Activated CD8-positive, alpha-beta T cell treated with anti-CD3 and anti-CD28 coated beads for 36 hours (primary cell): ENCODE measurements at regions not wholly inside any gene's neighbourhood (a gene's known extent, or its start where the extent isn't known, plus 50 kb on each side); places are given as distances from the start of the nearest gene placed in this dataset.

Source experiments
- ATAC-seq: fragments of 200-7000 bp; cut with Tn5 transposase; one replicate; pipeline ENCODE4 v1.10.0; 2021; ENCODE audit warnings: mild to moderate bottlenecking, moderate library complexity
- CTCF ChIA-PET: fragments of 350-600 bp; sonication (Branson Sonifier 250); formaldehyde crosslinking; loops from one replicate; lab custom pipeline; 2021; ENCODE audit warnings: antibody characterized with exemption; lab: Charles Lee
- POLR2A ChIA-PET: fragments of 350-600 bp; sonication (Branson Sonifier 250); formaldehyde crosslinking; loops from one replicate; lab custom pipeline; 2021; ENCODE audit warnings: antibody characterized with exemption; lab: Charles Lee
- DNase-seq: peaks from one replicate; pipeline ENCODE4 v3.0.0-alpha.2; 2020
- H3K27ac Mint-ChIP-seq: one replicate; pipeline ENCODE4 v1.8.0; 2021; ENCODE audit warnings: mild to moderate bottlenecking, mixed read lengths
- H3K27me3 Mint-ChIP-seq: one replicate; pipeline ENCODE4 v1.8.0; 2021; ENCODE audit warnings: mixed read lengths
- H3K36me3 Mint-ChIP-seq: one replicate; pipeline ENCODE4 v1.8.0; 2021; ENCODE audit warnings: low read depth, mixed read lengths
- H3K4me1 Mint-ChIP-seq: one replicate; pipeline ENCODE4 v1.8.0; 2021; ENCODE audit warnings: low read depth, mixed read lengths
- H3K4me3 Mint-ChIP-seq: one replicate; pipeline ENCODE4 v1.8.0; 2021; ENCODE audit warnings: mild to moderate bottlenecking, moderate library complexity, mixed read lengths
- H3K9me3 Mint-ChIP-seq: one replicate; pipeline ENCODE4 v1.8.0; 2021; ENCODE audit warnings: mixed read lengths
- intact Hi-C: fragments of 100-400 bp; cut with micrococcal nuclease; formaldehyde crosslinking; loops from one replicate; pipeline ENCODE4 v1.10.0; 2022
- TF ChIP-seq, protein P1 (sequence below): fragments of 200-600 bp; IDR thresholded peaks from one replicate; pipeline ENCODE4 v1.8.0; 2022; ENCODE audit warnings: antibody characterized with exemption, mild to moderate bottlenecking

DNA sequence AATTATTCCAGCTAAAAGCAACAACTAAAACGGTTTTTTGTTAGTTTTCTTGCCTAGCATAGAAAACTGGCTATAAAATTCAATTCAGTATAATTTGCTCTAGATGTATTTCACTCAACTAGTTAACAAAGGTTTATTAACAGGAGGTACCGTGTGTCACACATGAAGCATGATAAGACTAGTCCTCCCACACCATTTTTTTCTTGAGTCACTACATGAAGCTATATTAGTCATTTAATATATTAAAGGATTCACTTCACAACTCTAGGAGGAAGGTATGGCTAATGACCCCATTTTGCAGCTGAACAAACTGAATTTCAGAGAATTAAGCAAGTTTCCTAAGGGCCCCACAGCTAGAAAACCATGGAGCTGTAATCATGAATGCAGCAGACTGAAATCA is 307.8 kb upstream of the USP25 start:
- H3K27ac Mint-ChIP-seq, result no peak overlapping the region
- H3K4me3 Mint-ChIP-seq, result no peak overlapping the region
- ChIA-PET CTCF (interaction anchor here (1.1 kb wide), 1 partner anchor 130 kb away, joined by 3 read pairs; no protein-coding TSS in a partner anchor), POLR2A (no interaction called here)
- DNase-seq, result no peak
- peak; percentile 35 for ATAC-seq
- no peaks in the 10 kb centered on the region for H3K36me3 Mint-ChIP-seq
- TF ChIP-seq, protein P1, sequence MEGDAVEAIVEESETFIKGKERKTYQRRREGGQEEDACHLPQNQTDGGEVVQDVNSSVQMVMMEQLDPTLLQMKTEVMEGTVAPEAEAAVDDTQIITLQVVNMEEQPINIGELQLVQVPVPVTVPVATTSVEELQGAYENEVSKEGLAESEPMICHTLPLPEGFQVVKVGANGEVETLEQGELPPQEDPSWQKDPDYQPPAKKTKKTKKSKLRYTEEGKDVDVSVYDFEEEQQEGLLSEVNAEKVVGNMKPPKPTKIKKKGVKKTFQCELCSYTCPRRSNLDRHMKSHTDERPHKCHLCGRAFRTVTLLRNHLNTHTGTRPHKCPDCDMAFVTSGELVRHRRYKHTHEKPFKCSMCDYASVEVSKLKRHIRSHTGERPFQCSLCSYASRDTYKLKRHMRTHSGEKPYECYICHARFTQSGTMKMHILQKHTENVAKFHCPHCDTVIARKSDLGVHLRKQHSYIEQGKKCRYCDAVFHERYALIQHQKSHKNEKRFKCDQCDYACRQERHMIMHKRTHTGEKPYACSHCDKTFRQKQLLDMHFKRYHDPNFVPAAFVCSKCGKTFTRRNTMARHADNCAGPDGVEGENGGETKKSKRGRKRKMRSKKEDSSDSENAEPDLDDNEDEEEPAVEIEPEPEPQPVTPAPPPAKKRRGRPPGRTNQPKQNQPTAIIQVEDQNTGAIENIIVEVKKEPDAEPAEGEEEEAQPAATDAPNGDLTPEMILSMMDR, result no peak
- no peaks in the 10 kb centered on the region for H3K9me3 Mint-ChIP-seq
- intact Hi-C loops, result no loop called here
- no peaks in the 10 kb centered on the region for H3K27me3 Mint-ChIP-seq
- H3K4me1 Mint-ChIP-seq, result peaks cover 29% of the 10 kb centered on the region

DNA sequence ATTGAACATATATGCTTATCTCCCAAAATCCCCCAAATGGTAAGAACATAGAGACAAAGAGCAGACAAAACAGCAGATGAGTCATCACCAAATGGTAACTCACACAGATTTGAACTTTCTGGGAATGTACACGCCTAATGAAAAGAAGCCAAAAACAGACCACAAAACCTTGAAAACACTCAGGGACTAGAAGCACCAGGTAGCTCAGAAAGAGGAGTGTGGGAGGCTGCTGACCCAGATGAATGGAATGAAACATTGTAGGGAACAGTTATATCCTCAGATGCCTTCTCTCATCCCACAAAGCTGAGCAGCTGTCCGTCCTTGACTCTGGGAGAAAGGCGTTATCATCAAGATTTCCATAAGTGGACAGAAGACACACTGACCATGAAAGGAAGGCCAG is 307.0 kb upstream of the USP25 start:
- POLR2A ChIA-PET, result no interaction called here
- CTCF ChIA-PET, result no interaction called here
- Mint-ChIP-seq H3K4me1 (peaks cover 29% of the 10 kb centered on the region), H3K27ac (no peak overlapping the region), H3K9me3 (no peaks in the 10 kb centered on the region), H3K4me3 (no peak overlapping the region), H3K36me3 (no peaks in the 10 kb centered on the region), H3K27me3 (no peaks in the 10 kb centered on the region)
- DNase-seq (no peak), ATAC-seq (peak; percentile 55)
- TF ChIP-seq, protein P1, result no peak
- intact Hi-C loops, result no loop called here

DNA sequence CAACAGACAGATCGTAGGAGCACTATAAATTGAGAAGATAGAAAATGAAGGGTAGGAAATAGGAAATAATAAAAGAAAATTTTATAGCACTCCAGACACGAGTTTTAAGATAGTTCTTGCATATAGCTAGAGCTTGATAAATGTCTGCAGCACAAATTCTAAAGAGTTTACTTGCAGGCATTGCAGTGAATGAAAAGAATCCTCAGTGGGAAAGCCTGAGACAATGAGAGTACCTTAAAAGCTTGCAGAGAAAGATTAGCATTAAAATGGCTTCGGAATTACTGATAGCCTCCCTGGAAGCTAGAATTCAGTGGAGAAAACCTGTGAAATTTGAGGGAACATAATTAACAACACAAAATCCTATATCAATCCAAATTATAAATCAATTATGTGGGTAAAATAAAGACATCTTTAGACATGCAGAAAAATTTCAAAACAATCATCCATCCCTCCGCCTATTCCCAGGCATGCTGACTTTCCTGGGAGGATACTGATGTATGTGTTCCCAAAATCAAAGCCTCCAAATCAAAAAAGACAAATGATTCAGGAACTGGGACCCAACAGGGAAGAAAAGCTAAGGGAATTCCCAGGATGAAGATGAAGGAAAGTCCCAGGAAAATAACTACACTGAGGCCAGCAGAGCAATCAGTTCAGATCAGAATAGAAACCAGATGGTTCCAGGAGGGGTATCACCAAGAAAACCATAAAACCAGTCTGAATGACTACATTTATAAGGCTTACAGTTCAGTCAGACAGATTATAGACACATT is 305.9 kb upstream of the USP25 start:
- POLR2A ChIA-PET, result no interaction called here
- no peak for ATAC-seq
- CTCF ChIA-PET, result no interaction called here
- no peaks in the 10 kb centered on the region for H3K9me3 Mint-ChIP-seq
- H3K27me3 Mint-ChIP-seq, result no peaks in the 10 kb centered on the region
- H3K4me1 Mint-ChIP-seq, result peaks cover 29% of the 10 kb centered on the region
- no peak overlapping the region for H3K27ac Mint-ChIP-seq
- no peaks in the 10 kb centered on the region for H3K36me3 Mint-ChIP-seq
- DNase-seq, result no peak
- intact Hi-C loops, result no loop called here
- TF ChIP-seq, protein P1, result no peak
- no peak overlapping the region for H3K4me3 Mint-ChIP-seq

DNA sequence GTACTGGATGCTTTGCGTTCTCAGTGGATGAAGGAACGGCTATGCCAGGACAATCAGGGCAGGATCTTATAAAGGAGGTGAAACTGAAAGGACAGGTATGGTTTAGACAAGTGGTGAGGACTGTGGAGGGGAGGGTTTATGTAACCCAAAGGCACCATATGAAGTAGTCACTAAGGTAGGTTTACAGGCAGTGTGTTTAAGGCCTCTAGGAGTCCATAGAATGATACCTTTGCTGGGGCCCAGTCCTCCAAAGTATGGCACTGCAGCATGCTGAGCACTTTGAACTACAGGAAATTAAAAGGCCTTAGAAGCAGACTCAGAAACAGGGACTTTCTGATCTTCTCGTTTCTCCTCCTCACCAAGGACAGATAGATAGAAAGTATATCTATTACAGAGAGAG is 304.7 kb upstream of the USP25 start:
- no peak overlapping the region for H3K27ac Mint-ChIP-seq
- H3K4me1 Mint-ChIP-seq, result peaks cover 29% of the 10 kb centered on the region
- DNase-seq (no peak), ATAC-seq (peak; percentile 67)
- no peaks in the 10 kb centered on the region for H3K36me3 Mint-ChIP-seq
- CTCF ChIA-PET, result interaction anchor here (1.1 to 1.2 kb wide), 2 partner anchors 10 to 58 kb away, joined by 3 to 4 read pairs; no protein-coding TSS in a partner anchor
- no peaks in the 10 kb centered on the region for H3K9me3 Mint-ChIP-seq
- no peaks in the 10 kb centered on the region for H3K27me3 Mint-ChIP-seq
- intact Hi-C loops, result no loop called here
- no peak overlapping the region for H3K4me3 Mint-ChIP-seq
- TF ChIP-seq, protein P1, result no peak
- POLR2A ChIA-PET, result no interaction called here

DNA sequence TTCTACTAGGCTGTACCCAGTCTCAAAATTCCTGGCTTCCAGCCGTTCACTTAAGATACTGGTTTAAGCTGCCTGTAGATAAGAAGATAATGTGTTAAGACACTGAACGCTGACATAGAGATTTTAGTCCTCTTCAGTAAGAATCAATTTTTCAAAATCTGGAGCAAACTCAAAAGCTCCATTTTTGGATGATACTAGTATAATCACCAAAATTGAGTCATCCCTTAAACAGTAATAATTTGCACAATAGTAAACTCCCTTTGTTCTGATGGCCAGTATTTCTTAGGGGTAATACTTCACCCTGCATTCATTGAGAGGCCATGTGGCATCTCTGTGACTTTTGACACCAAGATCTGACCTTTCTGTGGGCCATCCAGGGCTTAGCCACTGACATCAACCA is 299.8 kb upstream of the USP25 start:
- TF ChIP-seq, protein P1, result no peak
- POLR2A ChIA-PET, result no interaction called here
- Mint-ChIP-seq H3K27ac (no peak overlapping the region), H3K27me3 (no peaks in the 10 kb centered on the region), H3K4me1 (peaks cover 4% of the 10 kb centered on the region), H3K36me3 (no peaks in the 10 kb centered on the region), H3K4me3 (no peak overlapping the region), H3K9me3 (peaks cover 4% of the 10 kb centered on the region)
- no peak for DNase-seq
- intact Hi-C loops, result no loop called here
- CTCF ChIA-PET, result interaction anchor here (1.7 kb wide), 1 partner anchor 54 kb away, joined by 5 read pairs; no protein-coding TSS in a partner anchor
- no peak for ATAC-seq
